HG03060 (cell line): ENCODE measurements at regions not wholly inside any gene's neighbourhood (a gene's known extent, or its start where the extent isn't known, plus 50 kb on each side); places are given as distances from the start of the nearest gene placed in this dataset.
"Not testable (repeated sequence)": the region's sequence is repeated elsewhere in the genome, so short reads cannot be mapped to it uniquely, and the experiment has no call there.

Experiments
- ATAC-seq: cut with Tn5 transposase; IDR thresholded peaks from one replicate; pipeline ENCODE4 v1.9.1; 2021; ENCODE audit warnings: low read depth, moderate number of reproducible peaks; ENCODE audit not compliant: unreplicated experiment

DNA sequence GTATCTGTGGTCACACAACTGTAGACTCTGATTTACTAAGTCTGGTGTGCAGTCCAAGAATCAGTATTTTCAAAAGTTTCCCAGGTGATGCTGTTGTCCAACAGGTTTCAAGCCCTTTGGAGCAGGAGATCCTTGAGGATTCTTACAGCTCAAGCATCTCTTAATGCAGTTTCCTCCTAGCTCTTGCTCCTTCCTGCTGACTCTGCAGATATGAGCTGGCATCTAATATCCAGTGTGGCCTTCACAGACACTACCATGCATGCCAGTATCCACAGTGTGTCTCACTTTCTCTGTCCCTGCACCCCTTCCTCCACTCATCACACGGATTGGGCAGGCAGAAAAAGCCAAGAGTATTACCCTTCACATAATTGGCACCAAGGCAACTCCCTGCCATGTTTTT, 182.2 kb upstream of the TNC start:
- ATAC-seq, result no peak

DNA sequence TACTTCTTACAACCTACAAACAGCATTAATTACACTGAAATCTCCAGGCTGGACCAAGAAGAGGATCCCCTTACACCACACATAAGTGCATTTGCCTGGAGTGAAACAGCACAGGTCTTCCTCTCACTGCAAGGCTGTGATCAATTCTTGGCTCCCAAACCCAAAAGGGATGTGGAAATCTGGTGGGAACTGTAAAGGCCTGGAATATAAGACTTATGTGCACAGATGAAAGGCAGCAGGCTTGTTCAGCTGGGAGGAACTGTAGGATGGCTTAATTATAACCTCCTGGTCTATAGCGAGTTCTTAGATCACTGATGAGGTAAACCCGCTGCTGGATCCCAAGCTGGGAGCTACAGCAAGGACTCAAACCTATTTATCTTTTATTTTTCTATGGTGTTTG, 182.9 kb upstream of the TNC start:
- no peak for ATAC-seq

DNA sequence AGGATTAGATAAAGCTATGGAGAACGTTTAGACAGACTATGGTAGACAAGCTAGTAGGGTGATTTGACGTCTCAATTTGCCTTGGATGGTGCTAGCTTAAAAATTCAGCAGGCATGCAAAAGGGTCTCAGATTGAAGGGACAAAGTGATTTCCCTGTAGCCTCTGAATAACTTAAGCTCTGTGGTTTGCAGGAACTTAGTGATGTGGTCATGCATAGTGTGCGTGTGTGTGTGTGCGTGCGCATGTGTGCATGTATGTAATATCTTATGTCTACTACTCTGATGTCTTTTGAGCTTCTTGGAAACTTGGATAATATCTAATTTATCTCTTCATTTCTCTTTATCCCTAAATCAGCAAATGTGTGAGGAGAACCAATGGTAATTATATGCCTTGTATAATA, 183.6 kb upstream of the TNC start:
- ATAC-seq, result no peak

DNA sequence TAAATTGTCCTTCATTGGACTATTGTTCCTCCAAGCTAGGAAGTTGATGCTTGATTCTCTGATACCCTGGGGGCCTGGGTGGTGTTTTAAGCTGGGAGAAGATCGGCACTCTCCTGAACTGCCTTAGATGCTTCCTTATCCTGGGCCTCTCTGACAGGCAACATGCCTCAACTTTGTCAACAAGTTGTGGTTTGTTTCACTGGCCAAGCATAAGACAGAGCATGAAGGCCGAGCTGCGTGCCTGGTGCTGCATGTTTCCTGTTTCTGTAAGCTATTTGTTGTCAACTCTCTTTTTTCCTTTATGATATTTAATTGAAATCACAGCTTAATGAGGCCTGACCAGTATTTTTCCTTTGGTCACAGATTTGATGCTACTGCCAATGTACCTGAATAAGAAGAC, 187.6 kb upstream of the TNC start:
- ATAC-seq, result no peak

DNA sequence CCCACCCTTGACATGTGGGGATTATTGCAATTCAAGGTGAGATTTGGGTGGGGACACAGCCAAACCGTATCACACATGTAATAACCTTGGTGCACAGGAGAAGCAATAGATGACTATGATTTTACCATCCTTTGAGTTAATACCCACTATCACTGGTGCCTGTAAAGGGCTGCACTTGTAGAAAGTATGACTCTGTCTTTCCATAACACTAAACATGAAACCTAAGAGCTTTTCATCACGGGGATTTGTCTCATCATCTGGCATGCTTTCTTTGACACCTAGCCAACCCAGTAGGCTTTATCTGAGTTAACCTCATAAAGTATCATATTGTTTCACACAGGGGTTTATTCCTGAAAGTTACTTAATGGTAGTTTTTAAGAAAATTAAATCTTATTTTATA, 188.9 kb upstream of the TNC start:
- no peak for ATAC-seq

DNA sequence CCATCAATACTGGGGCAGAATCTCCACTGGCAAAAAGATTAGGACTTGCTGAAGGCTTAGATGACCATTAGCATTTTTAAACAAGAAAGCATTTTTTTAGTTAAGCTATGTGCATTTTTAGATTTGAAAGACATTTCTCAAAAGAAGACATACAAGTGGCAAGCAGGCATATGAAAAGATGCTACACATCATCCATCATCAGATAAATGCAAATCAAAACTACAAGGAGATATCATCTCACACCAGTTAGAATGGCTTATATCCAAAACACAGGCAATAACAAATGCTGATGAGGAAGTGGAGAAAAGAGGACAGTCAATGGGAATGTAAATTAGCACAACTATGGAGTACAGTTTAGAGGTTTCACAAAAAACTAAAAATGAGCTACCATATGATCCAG, 195.6 kb upstream of the TNC start:
- no peak for ATAC-seq

DNA sequence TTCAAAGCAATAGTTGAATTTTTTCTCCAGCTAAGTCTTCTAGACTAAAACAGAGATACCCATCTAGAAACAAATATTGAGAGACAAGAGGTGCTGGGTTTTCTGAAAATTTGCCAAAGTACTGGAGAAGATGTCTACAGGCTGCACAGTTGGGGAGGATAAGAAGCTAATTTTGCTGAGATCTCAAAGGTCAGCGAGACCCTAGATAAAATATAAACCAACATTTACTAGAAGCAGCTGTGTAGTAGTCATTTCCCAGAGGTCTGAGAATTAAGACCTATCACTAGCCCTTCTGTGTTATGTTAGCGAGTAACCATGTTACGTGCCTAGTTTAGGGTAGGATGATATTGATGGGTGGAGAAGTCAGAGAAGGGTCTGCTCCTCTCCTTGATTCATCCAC, 208.5 kb upstream of the TNC start:
- ATAC-seq, result no peak

DNA sequence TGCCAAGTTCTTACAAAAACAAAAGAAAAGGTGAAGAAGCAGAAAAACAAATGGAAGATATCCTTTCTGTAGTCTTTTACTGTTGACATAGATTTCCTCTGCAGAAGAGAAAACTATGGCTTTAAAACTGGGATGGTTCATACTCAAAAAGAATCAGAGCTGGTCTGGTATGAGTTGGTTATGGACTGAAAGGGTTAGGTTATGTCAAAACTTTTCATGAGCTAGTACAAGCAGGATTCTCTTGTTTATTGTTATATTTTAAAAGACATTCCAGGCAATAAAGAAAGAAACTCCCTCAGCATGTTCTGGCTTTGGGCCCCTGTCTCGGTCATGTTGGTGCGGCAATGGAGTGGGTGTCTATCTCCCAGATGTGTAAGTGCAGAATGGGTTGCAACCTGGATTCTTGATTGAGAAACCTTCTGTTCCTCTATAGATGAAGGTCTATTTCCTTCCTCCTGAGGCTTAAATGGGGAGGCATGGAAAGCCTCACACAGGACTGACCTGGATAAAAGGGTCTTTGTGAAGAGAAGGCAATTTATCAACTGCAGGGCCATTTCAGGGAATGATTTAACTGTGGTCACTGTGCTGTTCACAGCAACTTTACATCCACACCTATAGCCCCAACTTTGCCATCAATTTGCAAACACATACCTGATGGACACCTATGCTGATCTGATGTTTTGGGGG, 209.6 kb upstream of the TNC start:
- no peak for ATAC-seq

DNA sequence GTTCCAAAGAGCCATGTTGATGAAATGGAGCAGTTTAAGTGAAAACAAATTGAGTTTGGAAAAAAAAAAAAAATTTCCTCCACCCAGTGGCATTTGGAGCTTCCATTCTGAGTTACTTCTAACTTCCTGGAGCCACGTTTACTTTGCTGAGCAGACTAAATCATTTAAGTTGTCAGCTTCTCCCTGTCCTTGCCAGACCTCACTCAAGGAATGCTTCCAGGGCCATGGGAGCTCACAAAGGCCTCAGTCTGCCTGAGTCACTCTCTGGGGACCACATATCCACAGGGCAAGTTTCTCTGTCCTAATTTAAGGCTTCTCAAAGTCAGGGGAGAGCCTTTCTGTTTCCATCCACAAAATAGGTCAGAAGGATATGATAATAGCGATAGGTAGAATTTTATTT, 210.3 kb upstream of the TNC start:
- ATAC-seq, result no peak

DNA sequence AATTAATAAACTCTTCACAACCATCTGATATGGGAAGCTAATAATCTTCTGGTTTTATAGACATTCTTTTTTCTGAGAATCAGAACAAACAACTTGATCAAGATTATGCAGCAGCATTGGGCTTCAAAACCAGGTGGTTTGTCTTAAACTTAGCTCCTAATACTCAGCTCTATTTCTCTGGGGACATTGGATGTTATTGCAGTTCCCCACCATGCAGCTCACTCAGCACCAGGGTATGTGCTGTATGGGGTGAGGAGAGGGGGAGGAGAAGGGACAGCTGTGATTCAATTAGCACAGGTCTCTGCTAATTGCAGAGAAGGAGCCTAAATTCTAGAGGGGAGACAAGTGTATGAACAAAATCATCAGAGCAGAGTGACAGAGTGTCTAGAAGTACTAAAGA, 210.7 kb upstream of the TNC start:
- ATAC-seq, result no peak

DNA sequence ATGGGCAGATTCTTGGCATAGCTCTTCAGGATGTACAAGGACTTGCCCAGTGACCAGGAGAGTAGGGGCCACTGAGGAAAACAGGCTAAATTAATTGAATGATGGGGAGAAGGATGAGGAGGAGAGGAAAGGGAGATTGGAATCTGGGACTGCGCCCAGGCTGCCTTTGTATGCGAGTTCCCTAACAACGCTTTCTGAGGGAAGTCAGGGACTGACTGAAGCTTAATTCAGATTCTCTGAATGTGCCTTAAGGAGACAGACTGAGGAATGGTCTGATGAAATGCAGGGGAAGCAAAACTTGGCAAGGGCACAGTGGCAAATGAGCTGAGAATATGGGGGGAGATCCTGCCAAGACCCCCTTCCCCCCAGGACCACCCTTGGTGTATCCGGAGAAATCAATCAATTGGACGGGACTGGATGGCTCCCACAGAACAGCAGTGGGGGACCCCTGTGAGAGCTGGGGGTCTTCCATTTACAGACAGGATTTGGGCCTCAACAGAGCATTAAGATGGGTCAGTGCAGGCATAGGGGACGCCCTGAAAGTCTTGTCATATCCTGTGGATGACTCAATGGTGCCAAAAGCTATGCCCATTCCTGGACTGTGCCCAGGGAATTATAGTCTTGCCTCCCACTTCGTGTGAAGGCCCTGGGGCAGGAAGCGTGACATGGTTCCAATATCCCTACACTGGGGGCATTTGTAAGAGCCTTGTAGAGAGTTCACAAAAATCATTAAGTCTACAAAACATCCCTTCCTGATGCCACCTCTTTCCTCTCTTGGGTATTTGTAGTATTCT, 215.5 kb upstream of the TNC start:
- ATAC-seq, result no peak

DNA sequence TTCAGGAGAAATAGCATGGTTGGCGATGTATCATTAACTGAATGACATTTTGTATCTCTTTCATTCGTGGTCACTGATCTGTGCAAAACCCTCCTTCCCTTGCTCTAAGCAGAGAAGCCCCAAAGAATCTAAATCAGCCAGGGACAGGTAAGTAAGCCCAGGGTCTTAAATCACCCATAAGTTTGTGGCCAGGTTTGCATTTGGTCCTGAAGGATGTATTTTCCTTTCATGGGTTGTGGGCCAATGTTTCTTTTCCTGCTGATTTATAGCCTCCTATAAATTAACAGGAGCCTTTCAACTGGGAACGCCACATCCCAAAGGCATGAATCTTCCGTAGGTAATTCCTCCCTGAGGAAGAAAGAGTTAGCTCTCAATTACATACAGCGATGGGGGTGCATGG, 217.5 kb upstream of the TNC start:
- no peak for ATAC-seq

DNA sequence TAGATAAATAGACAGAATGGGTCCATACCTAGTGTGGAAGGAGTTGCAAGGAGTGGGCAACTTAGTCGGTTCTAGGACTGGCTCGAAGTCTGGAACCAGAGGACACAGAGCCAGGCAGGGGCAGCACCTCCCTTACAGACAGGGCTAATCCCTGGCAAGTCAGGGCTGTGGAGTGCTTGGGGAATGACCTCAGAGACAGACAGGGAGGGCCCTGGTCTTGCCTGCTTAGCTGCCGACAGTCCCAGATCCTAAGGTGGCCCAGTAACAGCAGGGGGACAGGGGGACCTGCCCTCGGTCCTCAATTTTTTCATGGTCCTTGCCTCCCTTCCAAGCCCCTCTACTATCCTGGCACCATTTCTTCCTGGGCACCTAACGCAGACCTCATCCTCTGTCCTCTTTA, 222.4 kb upstream of the TNC start:
- ATAC-seq, result no peak

DNA sequence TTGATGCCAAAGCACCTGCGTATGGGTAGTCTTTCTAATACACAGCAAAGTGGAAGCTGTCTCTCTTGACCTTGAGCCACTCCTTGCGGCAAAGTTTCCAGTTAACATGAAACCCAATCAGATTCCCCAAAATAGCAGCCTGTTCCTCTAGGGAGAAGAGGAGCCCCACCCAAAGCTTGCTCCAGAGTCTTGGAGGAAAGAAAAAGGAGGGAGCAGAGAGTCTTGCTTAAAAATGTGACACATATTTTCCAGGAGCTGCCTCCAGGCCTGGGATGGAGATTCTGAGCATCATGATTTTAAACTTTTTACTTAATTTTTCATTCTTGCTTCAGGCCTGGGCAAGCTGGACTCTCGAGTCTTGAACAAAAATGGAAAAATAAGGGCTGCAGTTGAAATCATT, 223.5 kb upstream of the TNC start:
- ATAC-seq, result no peak

DNA sequence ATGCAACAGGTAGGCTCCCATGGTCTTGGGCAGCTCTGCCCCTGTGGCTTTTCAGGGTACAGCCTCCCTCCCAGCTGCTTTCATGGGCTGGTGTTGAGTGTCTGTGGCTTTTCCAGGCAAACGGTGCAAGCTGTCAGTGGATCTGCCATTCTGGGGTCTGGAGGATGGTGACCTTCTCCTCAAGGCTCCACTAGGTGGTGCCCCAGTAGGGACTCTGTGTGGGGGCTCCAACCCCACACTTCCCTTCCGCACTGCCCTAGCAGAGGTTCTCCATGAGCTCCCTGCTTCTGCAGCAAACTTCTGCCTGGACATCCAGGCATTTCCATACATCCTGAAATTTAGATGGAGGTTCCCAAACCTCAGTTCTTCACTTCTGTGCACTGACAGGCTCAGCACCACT, 229.8 kb upstream of the TNC start:
- not testable (repeated sequence) for ATAC-seq

DNA sequence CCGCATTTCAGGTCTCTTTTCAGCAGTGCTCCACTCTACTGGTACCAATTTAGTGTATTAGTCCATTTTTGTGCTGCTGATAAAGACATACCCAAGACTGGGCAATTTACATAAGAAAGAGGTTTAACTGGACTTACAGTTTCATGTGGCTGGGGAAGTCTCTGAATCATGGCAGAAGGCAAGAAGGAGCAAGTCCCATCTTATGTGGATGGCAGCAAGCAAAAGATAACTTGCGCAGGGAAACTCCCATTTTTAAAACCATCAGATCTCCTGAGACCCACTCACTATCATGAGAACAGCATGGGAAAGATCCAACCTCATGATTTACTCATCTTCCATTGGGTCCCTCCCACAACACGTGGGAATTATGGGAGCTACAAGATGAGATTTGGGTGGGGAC, 231.0 kb upstream of the TNC start:
- not testable (repeated sequence) for ATAC-seq

DNA sequence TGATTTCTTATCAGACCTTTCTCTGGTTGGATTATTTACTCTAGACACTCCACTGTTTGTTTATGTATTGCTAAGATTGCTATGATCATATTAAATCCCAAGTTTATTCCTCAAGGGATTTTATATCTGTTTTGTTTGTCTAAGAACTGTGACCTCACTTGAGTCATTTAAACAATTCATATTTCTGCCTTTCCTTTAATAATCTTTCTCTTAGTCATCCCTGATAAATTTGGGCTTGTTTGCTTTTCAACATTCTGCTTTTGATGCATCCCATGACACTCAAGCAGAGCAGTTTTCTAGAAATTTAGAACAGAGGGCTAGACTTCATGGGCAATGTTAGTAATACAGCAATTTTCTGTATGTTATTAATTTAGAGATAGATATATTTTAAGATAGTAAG, 231.6 kb upstream of the TNC start:
- no peak for ATAC-seq

DNA sequence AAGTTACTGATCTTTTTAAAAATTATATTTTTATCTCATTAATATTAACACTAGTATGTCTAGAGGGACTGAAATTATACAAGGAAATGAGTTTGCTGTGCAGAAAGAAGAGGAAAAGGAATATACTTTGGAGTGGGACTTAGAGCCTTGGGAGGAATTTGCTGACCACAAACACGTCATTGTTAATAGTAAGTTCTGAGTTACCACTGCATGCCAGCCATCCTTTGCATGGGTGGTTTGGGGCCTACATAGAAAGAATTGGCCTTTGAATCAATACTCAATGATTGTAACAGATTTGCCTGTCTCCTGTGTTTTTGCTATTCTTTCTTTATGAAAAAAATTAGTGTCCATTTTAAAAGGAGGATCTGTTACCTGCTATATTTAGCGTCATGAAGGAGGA, 232.6 kb upstream of the TNC start:
- ATAC-seq, result no peak

DNA sequence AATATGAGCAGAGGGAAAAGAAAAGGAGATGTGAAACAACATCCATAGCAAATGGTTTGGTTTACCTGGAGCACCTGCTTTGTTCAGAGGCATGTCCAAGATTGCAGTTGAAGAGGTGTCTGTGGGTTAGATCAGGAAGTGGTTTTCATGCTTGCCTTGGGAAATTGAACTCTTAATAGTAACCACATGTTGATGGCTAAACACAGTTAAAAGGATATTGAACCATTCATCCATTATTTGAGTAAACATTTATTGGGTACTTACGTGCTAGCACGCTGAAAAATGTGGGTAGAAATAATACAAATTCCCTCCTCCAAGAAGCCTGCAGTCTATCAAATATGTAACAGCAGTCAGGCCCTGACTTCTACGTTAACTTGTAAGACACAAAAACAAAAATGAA, 235.7 kb upstream of the TNC start:
- ATAC-seq, result no peak

DNA sequence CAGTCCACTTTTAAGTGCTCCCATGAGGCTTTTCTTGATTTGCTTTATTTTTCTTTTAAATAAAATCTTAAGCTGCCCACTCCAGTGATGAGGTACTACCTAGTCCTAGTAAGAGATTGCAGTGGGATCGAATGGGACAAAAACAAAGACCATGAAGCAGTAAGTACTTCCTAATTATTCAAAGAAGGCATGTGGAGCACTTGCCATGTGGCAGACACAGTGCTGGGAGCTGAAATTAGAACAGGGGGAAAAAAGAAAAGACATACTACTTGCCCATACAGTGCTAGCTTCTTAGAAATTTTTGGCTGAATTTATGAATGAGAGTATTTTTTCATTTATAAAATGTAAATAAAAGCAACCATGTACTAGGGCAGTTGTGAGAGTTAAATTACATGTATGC, 239.9 kb upstream of the TNC start:
- ATAC-seq, result no peak

DNA sequence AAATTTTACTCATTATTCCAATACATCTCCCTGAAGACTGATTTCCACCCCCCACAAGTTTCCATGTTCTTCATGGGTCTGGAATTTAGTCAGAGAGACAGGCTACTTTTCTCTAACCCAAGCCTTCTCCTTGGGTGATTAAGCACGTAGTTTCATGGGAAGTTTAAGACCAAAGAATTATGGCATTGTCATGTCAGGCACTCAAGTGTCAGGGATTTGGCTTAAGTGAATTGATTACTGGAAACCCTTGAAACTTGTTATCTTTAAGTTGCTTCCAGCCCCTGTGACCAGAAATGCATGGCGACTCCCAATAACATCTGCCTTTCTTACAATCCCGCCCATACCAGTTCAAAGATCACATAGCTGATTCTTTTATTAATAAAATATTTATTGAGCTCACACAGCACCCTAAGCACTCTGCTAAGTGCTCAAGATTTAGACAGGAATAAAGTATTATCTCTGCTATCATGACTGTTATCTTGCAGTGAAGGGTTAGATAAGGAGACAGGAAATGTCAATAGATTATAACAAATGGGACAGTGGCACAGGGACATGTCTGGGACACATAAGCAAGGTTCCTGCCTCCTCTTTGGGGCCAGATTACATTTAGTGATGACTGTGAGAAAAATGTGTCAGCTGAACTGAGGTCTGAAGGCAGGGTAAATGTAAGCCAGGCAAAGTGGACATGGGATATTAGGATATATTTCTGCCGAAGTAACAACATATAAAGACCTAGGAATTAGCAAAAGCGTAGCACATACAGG, 241.2 kb upstream of the TNC start:
- no peak for ATAC-seq

DNA sequence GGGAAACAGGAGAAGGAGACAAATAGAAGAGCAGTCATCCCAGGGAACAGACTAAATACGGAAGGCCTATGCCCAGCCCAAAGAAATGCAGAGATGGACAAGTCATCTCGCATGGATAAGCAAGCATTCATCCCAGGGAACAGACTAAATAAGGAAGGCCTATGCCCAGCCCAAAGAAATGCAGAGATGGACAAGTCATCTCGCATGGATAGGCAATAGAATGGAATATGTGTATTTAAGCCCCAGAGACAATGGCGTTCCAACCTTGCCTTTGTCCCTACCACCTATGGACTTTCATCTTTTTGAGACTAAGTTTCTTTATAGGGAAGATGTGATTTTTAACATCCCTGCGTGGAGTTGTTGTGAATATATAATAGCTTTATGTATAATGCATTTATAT, 242.2 kb upstream of the TNC start:
- no peak for ATAC-seq
